Transverse colon (tissue), 4 donors: ENCODE measurements at regions not wholly inside any gene's neighbourhood (a gene's known extent, or its start where the extent isn't known, plus 50 kb on each side); places are given as distances from the start of the nearest gene placed in this dataset.

ENCODE experiments used
- DNase-seq: peaks from one replicate; pipeline ENCODE4 v3.0.0-alpha.2; 2019
- H3K27ac ChIP-seq, 4 donors: fragments of 200-600 bp; sonication (generic); 2 replicates each; pipeline ENCODE4 v1.5.1; 2016 to 2018; ENCODE audit warnings: inconsistent platforms in 4 of 4
- H3K27me3 ChIP-seq: fragments of 200-600 bp; sonication (generic); 2 replicates; pipeline ENCODE4 v1.5.1; 2017; ENCODE audit warnings: inconsistent platforms
- H3K36me3 ChIP-seq, 4 donors: fragments of 200-600 bp; sonication (generic); 2 replicates each; pipeline ENCODE4 v1.5.1; 2017 to 2019; ENCODE audit warnings: inconsistent platforms in 4 of 4
- H3K4me1 ChIP-seq, 4 donors: fragments of 200-600 bp; sonication (generic); 2 replicates each; pipeline ENCODE4 v1.5.1; 2017 to 2020; ENCODE audit warnings: inconsistent platforms in 4 of 4
- H3K4me3 ChIP-seq, 4 donors: fragments of 200-600 bp; sonication (generic); 1 replicate in 1 of 4; 2 replicates in 3 of 4; pipeline versions ENCODE4 v1.5.1 to v1.6.1; 2017 to 2019; ENCODE audit warnings: inconsistent platforms in 4 of 4
- H3K9me3 ChIP-seq, 2 donors: fragments of 200-600 bp; sonication (generic); 2 replicates each; pipeline ENCODE4 v1.5.1; 2017 to 2019; ENCODE audit warnings: inconsistent platforms in 2 of 2
- EP300 ChIP-seq: sonication (generic); formaldehyde crosslinking; IDR thresholded peaks from one replicate; pipeline ENCODE4 v1.6.1; 2017; ENCODE audit warnings: antibody characterized with exemption, low read depth
- POLR2A ChIP-seq: fragments of 450-650 bp; IDR thresholded peaks from one replicate; pipeline ENCODE4 v1.6.1; 2016; ENCODE audit warnings: antibody characterized with exemption, mild to moderate bottlenecking, moderate library complexity
- POLR2AphosphoS5 ChIP-seq, 3 donors: sonication (generic); formaldehyde crosslinking; IDR thresholded peaks; one replicate each; pipeline ENCODE4 v1.6.1; 2016; ENCODE audit warnings: antibody characterized with exemption in 3 of 3
- WGBS, 2 donors: methylation state at CpG; one replicate each; pipeline ENCODE4 v1.1.5; 2018; ENCODE audit warnings: low coverage in 1 of 2; 5-methylcytosine and 5-hydroxymethylcytosine counted together
- in situ Hi-C, 4 donors: fragments of 200-750 bp; cut with MboI; loops; one replicate each; pipeline versions ENCODE4 v1.15.0 to v1.15.1; 2017; ENCODE audit warnings: low sequenced_read_pairs in 3 of 4, low pct_ligation_motif_present in 1 of 4, low pct_unique_long_range_greater_than_20kb in 1 of 4
- intact Hi-C: fragments of 100-400 bp; cut with DNase I; formaldehyde crosslinking; loops from one replicate; pipeline ENCODE4 v1.15.1; 2023; ENCODE audit warnings: low total_unique reads
- TF ChIP-seq, protein P1 (sequence below), 5 experiments: fragments of 200-600 bp in 3 of 5; fragments of 450-650 bp in 2 of 5; sonication (generic) in 3 of 5; IDR thresholded peaks; 1 replicate in 2 of 5; 2 replicates in 3 of 5; pipeline ENCODE4 v1.5.1; 2016 to 2017; ENCODE audit warnings: antibody characterized with exemption in 5 of 5, inconsistent platforms in 3 of 5, mild to moderate bottlenecking in 2 of 5, moderate library complexity in 1 of 5

DNA sequence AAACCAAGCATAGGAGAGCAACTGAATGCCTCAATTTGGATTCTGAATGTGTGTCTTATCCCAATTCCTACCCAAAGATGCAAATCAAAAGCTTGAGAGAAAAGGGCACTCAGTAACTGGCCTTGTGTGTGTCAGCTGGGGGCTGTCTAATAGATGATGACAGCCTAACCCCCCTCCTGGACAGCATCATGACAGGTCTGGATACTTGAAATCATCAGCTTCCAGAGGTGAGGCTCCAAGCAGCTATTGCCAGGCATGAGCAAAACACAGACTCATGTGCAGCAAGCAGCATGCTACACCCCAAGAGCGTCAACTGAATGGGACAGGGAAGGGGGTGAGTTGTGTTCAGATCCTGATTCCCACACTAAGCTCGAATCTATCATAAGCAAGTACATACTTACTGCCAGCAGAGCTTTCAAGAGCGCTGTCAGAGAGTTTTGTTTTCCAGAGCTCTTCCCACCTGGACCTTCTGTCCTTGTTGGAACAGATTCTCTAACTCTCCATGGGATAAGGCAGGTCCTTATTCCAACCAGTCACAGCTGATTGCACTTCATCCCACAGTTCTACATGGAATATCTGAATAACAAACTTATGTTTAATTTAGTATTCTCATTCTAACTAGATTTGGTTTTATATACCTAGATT lies 467.5 kb downstream of the DTWD2 start:
- in situ Hi-C loops (no loop called here), intact Hi-C loops (no loop called here)
- H3K27me3 ChIP-seq: no peaks in the 10 kb centered on the region
- H3K9me3 ChIP-seq: no peaks in the 10 kb centered on the region
- no peak overlapping the region for H3K4me3 ChIP-seq
- no peak for TF ChIP-seq POLR2A
- no peak for TF ChIP-seq POLR2AphosphoS5 (IDR thresholded peaks at IDR 0.05)
- TF ChIP-seq, protein P1, sequence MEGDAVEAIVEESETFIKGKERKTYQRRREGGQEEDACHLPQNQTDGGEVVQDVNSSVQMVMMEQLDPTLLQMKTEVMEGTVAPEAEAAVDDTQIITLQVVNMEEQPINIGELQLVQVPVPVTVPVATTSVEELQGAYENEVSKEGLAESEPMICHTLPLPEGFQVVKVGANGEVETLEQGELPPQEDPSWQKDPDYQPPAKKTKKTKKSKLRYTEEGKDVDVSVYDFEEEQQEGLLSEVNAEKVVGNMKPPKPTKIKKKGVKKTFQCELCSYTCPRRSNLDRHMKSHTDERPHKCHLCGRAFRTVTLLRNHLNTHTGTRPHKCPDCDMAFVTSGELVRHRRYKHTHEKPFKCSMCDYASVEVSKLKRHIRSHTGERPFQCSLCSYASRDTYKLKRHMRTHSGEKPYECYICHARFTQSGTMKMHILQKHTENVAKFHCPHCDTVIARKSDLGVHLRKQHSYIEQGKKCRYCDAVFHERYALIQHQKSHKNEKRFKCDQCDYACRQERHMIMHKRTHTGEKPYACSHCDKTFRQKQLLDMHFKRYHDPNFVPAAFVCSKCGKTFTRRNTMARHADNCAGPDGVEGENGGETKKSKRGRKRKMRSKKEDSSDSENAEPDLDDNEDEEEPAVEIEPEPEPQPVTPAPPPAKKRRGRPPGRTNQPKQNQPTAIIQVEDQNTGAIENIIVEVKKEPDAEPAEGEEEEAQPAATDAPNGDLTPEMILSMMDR (IDR thresholded peaks at IDR 0.05): no peak
- no peak for TF ChIP-seq EP300
- no peaks in the 10 kb centered on the region for H3K4me1 ChIP-seq
- DNase-seq: no peak
- no peak overlapping the region for H3K27ac ChIP-seq
- no peaks in the 10 kb centered on the region for H3K36me3 ChIP-seq
- WGBS, 2 donors: 75% methylated on average over 3 of the region's 3 CpGs; no CpG with 5 or more reads in 1 of the 2 donors

GRCh38 chr5:118519466-118519865 lies 468.9 kb downstream of the DTWD2 start:
- in situ Hi-C loops: no loop called here
- Histone ChIP-seq H3K9me3 (no peaks in the 10 kb centered on the region), H3K36me3 (no peaks in the 10 kb centered on the region), H3K27me3 (no peaks in the 10 kb centered on the region), H3K27ac (no peak overlapping the region), H3K4me1 (no peaks in the 10 kb centered on the region), H3K4me3 (no peak overlapping the region)
- TF ChIP-seq EP300: no peak
- no peak for TF ChIP-seq POLR2AphosphoS5 (IDR thresholded peaks at IDR 0.05)
- TF ChIP-seq POLR2A: no peak
- TF ChIP-seq, protein P1 (IDR thresholded peaks at IDR 0.05): no peak
- WGBS, 2 donors: 57 to 100% methylated on average over 1 of the region's 1 CpG
- no peak for DNase-seq
- intact Hi-C loops: no loop called here

GRCh38 chr5:118518720-118519119 lies 469.6 kb downstream of the DTWD2 start:
- Histone ChIP-seq H3K9me3 (no peaks in the 10 kb centered on the region), H3K36me3 (no peaks in the 10 kb centered on the region), H3K4me1 (no peaks in the 10 kb centered on the region), H3K27me3 (no peaks in the 10 kb centered on the region), H3K27ac (no peak overlapping the region), H3K4me3 (no peak overlapping the region)
- in situ Hi-C loops (no loop called here), intact Hi-C loops (no loop called here)
- TF ChIP-seq POLR2A (no peak), EP300 (no peak), POLR2AphosphoS5 (IDR thresholded peaks at IDR 0.05) (no peak)
- TF ChIP-seq, protein P1 (IDR thresholded peaks at IDR 0.05): no peak
- no peak for DNase-seq
- 83 to 86% methylated on average over 3 of the region's 3 CpGs for WGBS, 2 donors

DNA sequence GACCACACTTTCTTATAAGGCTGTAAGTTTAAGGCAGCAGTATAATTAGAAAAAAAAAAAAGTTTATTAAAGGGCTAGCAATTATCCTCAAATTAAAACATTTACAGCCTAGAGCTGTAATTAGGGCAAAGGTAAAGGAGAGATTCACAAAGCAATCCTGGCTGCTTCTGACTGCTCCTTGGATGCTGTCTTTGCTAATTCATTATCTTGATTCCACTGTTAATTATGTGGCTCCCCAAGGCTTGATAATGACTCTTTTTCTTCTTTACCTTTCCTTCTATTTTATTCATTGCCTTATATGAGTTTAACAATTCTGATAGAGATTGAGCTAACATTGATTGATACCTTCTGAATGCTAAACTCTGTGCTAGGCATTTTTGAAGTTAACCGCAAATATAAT lies 476.5 kb downstream of the DTWD2 start:
- Histone ChIP-seq H3K36me3 (no peaks in the 10 kb centered on the region), H3K27me3 (no peaks in the 10 kb centered on the region), H3K27ac (no peak overlapping the region), H3K4me1 (no peaks in the 10 kb centered on the region), H3K9me3 (no peaks in the 10 kb centered on the region), H3K4me3 (no peak overlapping the region)
- 100% methylated on average over 1 of the region's 1 CpG for WGBS, 2 donors
- in situ Hi-C loops (no loop called here), intact Hi-C loops (no loop called here)
- no peak for DNase-seq
- TF ChIP-seq EP300: no peak
- TF ChIP-seq, protein P1 (IDR thresholded peaks at IDR 0.05): no peak
- TF ChIP-seq POLR2AphosphoS5 (IDR thresholded peaks at IDR 0.05): no peak
- TF ChIP-seq POLR2A: no peak
